HG03066 (cell line): ENCODE measurements at regions not wholly inside any gene's neighbourhood (a gene's known extent, or its start where the extent isn't known, plus 50 kb on each side); places are given as distances from the start of the nearest gene placed in this dataset.
"Not testable (repeated sequence)": the region's sequence is repeated elsewhere in the genome, so short reads cannot be mapped to it uniquely, and the experiment has no call there.

ENCODE experiments used
- ATAC-seq: cut with Tn5 transposase; IDR thresholded peaks from one replicate; pipeline ENCODE4 v1.9.1; 2021; ENCODE audit warnings: low read depth; ENCODE audit not compliant: unreplicated experiment

DNA sequence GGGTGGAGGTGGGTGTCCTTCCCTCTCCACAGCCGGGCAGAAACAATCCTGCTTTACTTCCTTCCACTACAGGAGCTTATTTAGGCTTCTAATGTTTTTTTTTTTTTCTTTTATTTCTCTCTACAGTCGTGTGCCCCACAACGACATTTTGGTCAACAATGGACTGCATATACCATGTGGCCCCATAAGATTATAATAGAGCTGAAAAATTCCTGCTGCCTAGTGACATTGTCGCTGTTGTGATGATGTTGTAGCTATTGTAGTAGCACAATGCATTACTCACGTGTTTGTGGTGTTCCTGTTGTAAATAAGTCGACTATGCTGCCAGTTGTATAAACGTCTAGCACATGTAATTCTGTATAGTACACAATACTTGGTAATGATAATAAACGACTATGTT is 153.7 kb downstream of the IL20RB start:
- no peak for ATAC-seq

DNA sequence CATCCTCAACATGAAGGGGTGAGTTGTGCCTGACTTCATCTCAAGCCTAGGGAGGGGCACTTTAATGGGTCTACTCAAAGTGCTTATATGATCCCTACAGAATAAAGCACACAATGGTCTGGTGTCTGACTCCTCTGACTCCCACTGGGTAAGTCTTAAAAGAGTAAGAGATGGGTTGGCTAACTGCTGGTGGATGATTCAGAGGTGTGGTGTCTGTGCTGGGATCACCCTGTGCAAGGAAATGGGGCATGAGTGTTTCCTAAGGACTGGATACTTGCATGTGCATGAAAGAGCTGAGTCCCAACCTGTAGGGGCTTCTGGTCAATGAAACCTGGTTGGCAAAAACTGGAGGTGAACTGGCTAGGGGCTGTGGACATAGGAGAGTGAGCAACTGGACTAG is 158.8 kb downstream of the IL20RB start:
- ATAC-seq: no peak

DNA sequence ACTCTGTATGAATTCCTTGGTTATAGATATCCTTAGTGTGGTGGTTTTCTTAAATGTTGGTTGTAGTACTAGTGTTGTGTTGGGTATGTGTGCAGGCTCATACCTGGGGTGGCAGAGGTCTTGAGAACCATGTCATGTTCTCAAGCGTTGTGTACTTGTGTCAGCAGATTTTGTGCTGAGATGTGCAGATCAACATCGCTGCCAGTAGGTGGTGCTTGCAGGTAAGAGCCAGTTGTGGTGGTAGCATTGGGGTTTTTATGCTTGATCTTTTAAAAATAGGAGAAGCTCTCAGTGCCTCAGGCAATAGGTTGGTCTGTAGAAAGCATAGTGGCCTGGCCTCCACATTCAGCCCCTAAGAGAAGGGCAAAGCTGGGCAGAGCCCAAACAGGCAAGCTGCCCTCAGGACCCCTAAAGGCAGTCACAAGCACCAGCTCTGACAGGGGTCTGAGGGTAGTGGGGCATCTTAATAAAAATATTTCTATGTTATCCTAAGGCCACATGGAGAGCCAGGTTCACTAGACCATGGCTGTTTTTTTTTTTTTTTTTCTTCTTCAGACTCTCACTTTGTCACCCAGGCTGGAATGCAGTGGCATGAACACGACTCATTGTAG is 164.0 kb downstream of the IL20RB start:
- no peak for ATAC-seq

DNA sequence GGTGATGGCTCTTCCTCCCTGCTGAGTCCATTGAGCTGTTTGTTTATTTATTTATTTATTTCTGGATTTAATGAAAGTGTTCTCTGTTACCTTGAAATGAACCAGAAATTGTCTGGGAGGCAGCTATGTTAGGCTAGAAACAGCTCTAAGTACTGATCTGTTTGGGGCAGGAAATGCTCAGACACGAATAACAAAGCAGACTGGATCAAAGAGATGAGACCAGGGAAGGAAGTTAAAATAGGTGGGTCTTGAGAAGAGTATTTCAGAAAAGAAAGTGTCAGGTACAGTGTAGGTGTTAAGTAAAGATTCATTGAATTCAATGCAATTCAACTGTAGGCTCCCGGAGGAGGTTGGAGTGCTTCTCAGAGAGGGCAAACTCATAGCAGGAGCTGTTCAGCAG is 173.3 kb downstream of the IL20RB start:
- no peak for ATAC-seq

DNA sequence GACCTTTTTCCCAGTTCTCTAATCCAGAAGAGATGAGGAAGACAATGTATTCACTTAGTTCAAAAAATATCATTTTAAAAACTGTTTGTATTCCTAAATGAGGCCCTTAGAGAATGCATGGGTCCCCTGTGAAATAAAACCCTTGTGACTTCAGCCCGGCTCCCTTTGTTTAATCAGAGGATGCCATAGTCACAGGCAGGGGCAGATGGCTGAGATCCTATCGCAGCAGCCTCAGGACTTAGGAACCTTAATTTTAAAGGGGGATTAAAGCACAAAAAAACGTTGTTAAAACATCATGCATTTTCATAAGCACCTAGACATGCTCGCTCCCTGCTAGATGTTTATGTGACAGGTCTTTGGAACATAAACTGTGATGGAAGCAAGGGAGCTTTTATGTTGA is 176.6 kb downstream of the IL20RB start:
- ATAC-seq: no peak

DNA sequence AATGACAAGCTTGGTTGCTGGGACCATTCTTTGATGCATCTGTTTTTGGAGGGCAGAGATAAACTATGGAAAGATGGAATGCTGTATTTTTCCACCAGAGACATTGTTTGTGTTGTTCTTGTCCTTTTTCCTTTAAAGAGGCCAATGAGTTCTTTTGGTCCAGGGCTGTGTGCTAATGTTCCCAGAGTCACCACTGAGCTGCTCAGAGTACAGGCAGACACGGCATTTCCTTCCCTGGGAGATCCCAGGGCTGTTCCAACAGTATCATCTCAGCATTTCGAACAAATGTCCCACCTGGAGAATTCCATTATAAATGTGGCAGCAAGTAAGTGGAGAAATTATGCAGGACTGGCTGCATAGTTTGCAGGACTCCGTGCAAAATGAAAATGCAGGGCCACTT is 190.6 kb downstream of the IL20RB start:
- ATAC-seq: no peak

DNA sequence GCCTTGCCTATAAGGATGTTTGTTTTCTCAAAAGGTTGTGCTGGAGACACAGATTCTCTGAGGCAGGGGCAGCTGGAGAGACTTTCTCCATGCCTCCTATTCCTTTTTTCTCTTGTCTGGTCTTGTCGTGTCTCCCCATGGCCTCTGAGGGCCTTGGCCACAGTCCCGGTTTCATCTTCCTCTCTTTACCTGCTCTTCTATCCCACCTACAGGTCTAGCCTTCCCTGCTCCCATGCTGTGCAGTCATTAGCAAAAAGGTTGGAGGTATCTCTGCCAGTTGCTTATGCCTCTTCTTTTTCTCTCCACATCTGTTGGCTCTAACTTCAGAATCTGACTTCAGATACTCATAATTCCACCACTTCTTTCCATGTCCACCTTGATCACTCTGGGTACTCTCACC is 191.1 kb downstream of the IL20RB start:
- no peak for ATAC-seq

DNA sequence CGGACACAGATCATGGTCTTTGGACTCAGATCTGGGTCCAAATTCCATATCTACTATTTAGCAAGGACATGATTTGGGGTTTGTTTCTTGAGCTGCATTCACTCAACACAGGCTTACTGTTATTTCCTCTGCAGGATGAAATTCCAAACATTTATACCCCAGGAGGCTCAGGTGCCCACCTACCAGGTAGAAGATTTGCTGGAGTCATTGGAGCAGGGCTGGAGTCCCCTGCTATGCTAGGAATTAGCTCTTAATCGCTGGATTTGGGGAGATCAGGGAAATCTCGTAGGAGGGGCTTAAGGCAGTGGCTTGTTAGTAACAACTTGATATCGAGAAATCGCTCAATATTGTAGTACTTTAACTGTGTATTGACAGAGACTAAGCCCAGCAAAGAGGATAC is 193.0 kb downstream of the IL20RB start:
- no peak for ATAC-seq

DNA sequence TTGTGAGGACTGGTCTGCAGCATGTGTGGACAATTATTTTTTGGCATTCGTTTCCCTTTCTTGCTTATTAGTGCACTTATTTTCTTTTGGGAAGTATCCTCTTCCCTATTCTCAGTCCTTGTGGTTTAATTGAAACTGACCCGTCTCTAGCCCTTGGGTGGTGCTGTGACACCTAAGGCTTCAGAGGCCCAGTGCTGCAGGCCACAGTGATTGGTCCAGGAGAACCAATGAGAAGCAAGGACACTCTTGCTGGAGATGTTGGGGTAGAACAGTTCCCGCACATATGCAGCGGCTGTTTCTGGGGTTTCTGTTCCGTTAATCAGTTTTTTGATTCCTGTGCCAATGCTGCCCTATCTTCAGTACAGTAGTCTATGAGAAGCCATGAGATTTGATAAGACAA is 195.3 kb downstream of the IL20RB start:
- ATAC-seq: not testable (repeated sequence)

DNA sequence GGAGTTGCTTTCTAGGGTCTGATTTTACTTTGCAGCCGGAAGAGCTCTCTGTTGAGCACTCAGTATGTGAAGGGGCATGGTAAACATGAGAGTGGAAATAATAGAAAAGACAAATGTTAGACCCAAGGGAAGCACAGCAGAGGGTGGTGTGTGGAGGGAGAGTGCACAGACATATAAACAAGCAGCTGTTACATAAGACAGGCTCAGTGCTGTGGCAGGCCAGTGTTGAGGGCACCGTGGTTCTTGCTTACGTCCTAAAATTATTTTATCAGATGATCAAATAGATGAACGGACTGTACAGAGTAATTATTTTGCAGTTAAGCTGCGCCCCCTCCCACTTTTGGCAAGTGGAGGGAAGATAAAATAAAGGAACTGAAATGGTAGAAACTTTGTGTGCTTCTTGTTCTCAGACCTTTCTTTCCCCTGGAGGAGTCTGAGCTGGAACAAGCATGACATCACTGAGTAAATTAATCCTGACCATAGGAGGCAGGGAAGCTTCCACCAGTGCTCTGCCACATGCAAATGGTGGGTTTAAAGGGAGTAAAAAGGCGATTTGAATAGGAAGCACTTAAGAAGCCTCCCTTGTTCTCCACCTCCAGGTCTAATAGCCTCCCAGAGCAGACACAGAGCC is 205.6 kb downstream of the IL20RB start:
- ATAC-seq: no peak

DNA sequence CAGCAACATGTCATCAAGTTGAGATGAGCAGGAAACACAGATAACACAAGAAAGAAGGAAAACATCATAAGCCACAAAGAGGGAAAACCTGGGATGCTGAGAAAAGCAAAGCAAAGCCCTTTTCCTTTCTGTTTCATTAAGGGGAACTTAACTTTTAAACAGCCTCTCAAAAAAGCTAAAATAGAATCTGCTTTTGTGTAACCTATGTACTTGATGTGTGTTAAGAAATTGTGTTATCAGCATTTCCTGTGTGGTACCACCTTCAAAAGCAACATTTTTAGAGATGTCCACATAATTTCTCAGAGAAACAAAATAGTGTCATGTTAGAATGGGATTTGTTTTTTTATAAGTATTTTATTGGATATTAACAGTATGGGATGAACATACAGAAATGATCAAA is 206.2 kb downstream of the IL20RB start:
- ATAC-seq: no peak

DNA sequence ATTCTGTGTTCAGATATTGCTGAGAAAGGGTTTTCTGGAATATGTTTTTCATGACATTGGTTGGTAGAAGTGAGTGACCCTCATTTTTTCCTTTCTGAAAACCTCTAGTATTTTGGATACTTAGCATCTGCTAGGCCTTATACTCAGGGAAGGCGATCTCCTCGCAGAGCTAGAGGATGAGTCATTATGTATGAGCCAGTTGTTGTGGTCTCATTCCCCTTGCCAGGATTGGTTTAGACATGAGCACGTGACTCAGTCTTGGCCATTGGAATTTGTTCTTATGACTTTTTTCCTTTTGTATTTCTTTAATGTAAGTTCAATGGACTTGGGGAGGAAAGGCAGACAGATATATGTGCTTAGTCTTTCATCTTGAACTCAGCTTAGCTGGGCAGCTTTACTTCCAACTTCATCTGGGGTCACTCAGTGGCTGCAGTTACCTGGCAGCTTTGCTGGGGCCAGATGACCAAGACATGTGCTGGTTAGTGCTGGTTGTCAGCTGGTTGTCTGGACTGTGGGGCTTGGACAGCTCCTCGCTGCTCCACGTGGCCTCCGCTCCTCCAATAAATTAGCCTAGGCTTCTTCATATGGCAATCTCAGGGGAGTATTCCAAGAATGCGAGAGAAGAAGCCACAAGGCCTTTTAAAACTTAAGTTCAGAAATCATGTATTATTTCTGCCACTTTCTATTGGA is 207.5 kb downstream of the IL20RB start:
- no peak for ATAC-seq

DNA sequence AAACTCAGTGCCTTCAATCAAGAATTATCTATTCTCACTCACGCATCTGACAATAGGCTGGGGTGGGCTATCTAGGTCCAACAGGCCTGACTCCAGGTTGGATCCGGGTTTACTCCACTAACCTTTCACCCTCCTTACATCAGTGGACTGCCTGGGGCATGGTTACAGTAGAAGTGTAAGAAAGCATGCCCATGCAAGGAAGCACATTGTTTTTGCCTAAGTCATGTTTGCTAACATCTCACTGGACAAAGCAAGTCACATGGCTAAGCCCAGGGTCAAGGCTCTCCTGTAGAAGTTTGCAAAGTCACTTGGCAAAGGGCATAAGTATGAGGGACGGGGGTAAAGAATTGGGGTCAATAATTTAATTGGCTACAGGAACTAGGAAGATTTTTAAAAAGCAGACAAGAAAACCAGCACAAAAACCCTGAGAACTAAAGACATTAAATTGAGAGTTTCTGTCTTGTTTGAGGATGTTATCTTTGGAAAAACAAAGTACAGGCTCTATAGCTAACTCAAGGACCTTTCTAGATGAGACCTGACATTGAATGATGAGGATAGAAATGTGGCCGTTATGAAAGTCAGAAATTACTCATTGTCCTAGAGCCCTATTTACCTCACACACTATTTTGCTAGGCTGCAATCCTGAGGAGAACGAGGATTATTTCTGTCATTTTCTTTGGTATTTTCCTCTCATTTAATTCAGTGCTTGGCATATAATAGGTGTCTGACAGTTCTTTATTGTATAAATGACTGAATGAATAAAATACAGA is 214.2 kb downstream of the IL20RB start:
- no peak for ATAC-seq

DNA sequence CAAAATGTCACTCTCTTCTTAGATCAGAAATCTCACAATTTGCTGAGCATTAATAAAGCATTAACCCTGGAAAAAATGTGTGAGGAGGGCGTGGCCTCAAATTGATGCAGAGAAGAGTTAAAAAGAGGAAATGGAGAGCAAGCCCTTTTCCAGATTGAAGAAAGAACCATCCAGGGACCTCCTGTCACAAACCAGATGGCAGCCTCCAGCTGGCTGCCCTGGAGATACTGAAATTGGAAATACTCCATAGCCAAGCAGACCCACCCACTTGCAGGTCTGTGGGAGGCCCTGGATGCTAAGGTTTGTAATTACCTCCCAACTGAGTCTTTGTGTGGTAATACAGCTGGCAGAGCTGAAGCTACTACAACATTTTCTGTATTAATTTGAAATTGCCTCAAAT is 214.9 kb downstream of the IL20RB start:
- no peak for ATAC-seq

DNA sequence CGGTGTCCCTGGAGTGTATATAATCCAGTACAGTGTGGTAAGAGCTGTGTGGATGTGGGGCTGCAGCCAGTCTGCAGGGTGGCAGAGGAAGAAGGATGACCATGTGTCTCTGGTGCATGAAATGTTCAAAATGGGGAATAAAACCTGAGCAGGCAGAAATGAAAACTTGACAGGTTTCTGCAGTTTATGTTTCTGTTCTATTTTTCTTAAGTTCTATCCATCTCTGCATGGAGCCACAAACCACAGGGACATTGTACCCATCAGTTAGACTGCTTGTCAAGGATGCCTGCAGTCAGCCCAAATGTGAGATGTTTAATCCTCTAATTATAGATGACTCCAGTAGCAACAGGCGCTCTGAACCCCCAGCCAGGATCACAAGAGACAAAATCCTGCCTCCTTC is 216.7 kb downstream of the IL20RB start:
- no peak for ATAC-seq

DNA sequence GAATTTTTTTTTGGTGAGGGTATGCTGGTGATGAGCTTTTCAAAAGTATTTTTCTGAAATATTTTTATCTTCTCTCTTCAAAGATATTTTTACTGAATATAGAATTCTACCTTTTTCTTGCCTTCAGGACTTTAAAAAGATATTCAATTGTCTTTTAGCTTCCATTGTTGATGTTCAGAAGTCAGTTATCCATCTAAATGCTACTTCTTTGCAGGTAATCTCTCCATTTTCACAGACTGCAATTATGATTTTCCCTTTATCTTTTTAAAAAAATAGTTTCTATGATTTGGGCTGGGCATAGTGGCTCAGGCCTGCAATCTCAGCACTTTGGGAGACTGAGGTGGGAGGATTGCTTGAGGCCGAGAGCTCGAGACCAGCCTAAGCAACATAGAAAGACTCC is 222.4 kb downstream of the IL20RB start:
- no peak for ATAC-seq

DNA sequence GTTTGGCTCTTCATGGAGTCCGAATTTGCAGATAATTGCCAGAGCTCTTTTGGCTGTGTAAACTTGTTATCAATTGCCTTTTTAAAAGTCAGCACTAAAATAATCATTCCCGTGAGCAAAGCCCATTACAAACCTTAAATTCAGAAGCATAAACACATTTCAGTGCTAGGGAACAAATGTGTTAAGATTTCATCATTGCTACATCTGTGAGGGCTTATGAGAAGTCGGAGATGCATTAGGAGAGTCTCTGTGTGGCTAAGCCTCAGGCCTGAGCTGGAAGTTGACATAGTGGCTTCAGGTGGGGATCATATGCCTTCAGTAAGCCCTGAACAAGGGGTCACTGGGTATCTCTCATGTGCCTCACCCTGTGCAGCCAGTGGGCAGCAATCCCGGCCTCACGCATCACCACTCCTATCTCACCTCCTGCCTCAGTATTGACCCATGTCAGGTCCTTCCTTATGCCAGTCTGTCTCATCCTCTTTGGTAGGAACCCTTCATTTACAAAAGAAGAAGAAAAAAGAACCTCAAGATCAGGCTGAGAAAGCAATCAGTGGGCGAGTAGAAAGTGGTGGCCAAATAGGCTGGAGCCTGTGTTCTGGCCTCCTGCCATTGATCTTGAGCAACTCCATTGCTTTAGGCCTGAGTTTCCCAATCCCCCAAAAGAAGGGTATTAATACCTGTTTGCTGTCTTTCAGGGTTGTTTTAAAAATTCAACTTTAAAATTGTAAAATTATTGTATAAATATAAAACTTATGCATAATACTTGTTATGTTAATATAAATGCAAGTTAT is 233.5 kb downstream of the IL20RB start:
- ATAC-seq: no peak

DNA sequence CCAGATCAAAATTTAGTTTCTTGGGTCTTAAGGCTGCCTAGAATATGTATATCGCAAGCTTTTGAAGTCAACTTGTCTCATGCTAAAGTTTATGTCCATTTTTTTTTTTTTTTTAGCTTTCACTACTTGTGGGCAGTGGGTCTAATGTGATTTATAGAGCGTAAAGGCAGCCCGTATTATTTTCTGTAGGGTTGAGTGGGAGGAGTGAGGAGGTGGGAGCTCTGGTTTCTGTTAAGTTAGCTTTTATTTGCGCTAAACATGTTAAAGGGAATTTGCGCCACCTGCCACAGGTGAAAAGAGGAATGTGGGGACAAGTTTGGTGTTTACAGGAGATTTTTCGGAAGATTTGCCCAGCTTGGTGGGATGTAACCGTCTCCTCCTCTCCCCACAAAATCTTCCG is 234.2 kb downstream of the IL20RB start:
- no peak for ATAC-seq

DNA sequence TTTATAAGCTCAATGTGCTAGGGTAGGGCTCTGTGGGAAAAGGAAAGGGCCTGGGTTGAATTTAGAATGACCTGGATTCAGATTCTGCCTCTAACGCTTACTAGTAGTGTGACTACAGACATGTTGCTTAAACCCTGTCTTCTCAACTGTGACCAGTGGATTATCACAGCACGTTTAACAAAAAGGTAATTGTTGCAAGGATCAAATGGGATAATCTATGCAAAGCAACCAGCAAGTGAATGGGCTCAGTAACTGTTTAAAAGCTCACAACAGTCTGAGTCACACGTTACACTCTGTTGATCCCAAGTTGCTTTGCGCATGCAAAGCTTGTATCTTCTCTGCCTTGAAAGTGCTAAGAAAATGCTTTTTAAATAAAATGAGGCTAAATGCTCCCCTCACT is 236.5 kb downstream of the IL20RB start:
- no peak for ATAC-seq

DNA sequence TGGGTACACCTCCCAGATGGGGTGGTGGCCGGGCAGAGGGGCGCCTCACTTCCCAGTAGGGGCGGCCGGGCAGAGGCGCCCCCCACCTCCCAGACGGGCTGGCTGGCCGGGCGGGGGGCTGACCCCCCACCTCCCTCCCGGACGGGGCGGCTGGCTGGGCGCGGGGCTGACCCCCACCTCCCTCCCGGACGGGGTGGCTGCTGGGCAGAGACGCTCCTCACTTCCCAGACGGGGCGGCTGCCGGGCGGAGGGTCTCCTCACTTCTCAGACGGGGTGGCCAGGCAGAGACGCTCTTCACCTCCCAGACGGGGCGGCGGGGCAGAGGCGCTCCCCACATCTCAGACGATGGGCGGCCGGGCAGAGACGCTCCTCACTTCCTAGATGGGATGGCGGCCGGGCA is 240.6 kb downstream of the IL20RB start:
- not testable (repeated sequence) for ATAC-seq

DNA sequence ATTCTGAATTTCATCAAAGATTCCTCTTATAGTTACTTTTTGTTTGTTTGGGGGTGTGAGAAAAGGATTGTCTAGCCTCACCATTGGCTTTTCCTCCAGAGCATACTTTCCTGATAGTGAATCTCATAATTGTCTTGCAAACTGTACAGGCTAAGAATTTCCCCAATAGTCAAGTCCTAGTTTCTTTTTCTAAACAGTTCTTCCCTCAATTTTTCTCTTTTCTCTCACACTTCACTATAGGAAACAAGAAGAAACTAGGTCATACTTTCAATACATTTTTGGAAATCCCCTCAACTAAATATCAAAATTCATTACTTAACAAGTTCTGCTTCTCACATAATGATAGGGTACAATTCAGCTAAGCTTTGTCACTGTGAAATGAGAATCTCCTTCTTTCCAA is 241.9 kb downstream of the IL20RB start:
- ATAC-seq: no peak
